ENCODE measurements at regions not wholly inside any gene's neighbourhood (a gene's known extent, or its start where the extent isn't known, plus 50 kb on each side); places are given as distances from the start of the nearest gene placed in this dataset.
A peak's percentile ranks its signal among the peaks of the same experiment; 100 is the strongest.

DNA sequence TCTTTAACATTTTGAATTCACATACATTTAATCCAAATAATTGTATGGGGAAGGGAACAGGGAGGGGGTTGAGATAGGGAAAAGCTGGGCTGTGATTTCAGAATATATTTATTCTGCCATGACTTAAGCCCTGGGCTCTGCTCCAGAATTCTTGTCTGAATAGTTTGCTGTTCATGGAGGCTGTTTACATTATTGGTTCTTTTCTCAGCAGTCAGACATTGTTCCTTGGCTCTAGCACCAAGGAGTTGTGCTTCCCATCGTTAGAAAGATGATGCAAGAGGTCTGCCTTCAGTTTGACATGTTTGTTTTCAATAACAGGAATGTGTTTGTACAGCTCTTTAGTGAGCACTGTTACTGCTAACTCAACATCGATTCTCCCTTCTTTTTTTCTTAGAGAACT lies 198.8 kb upstream of the CDYL start:
- H3K4me1 ChIP-seq (ENCODE audit: control insufficient read depth, extremely low read depth, insufficient read depth, low read length) = peaks cover 15% of the 10 kb centered on the region
- FAIRE-seq (no peak), DNase-seq (ENCODE audit: low read depth, low spot score) (peak; percentile 67)
- H3K4me3 ChIP-seq (replicated peaks in 1 of 3; ENCODE audit: insufficient read depth in 1 of 3, low read depth in 1 of 3, low read length in 3 of 3) = no peak overlapping the region
- H3K27ac ChIP-seq (ENCODE audit: insufficient read depth, low read depth, low read length) = no peak overlapping the region
- H3K9ac ChIP-seq (replicated peaks; ENCODE audit: extremely low read depth, insufficient read depth, low read length) = no peak overlapping the region
- H4K20me1 ChIP-seq (replicated peaks; ENCODE audit: control insufficient read depth, extremely low read depth, insufficient read depth, low read length) = no peaks in the 10 kb centered on the region
- no peak overlapping the region for H2AFZ ChIP-seq (ENCODE audit: low read depth, low read length)
- TF ChIP-seq FOS (IDR thresholded peaks at IDR 0.05; ENCODE audit: borderline replicate concordance, insufficient read depth, low read length) = no peak
- TF ChIP-seq GATA2 (IDR thresholded peaks at IDR 0.05; ENCODE audit: insufficient read depth, insufficient read length, low read depth, low read length) = no peak
- TF ChIP-seq, protein P1, sequence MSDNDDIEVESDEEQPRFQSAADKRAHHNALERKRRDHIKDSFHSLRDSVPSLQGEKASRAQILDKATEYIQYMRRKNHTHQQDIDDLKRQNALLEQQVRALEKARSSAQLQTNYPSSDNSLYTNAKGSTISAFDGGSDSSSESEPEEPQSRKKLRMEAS (IDR thresholded peaks at IDR 0.05; ENCODE audit: insufficient read depth, insufficient read length) = no peak
- TF ChIP-seq JUN (IDR thresholded peaks at IDR 0.05; ENCODE audit: borderline replicate concordance, insufficient read depth, insufficient read length, low read depth) = no peak
- TF ChIP-seq EZH2 (IDR thresholded peaks at IDR 0.05; ENCODE audit: borderline replicate concordance, low read depth, low read length, severe bottlenecking) = no peak
- TF ChIP-seq POLR2AphosphoS5 (IDR thresholded peaks at IDR 0.05; ENCODE audit: insufficient read depth, low read depth, low read length) = no peak
- TF ChIP-seq, protein P2, sequence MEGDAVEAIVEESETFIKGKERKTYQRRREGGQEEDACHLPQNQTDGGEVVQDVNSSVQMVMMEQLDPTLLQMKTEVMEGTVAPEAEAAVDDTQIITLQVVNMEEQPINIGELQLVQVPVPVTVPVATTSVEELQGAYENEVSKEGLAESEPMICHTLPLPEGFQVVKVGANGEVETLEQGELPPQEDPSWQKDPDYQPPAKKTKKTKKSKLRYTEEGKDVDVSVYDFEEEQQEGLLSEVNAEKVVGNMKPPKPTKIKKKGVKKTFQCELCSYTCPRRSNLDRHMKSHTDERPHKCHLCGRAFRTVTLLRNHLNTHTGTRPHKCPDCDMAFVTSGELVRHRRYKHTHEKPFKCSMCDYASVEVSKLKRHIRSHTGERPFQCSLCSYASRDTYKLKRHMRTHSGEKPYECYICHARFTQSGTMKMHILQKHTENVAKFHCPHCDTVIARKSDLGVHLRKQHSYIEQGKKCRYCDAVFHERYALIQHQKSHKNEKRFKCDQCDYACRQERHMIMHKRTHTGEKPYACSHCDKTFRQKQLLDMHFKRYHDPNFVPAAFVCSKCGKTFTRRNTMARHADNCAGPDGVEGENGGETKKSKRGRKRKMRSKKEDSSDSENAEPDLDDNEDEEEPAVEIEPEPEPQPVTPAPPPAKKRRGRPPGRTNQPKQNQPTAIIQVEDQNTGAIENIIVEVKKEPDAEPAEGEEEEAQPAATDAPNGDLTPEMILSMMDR (IDR thresholded peaks at IDR 0.05; ENCODE audit: extremely low read depth in 1 of 2, insufficient read depth in 1 of 2, low read depth in 1 of 2, low read length in 2 of 2) = no peak
- no peak for TF ChIP-seq MYC (IDR thresholded peaks at IDR 0.05; ENCODE audit: low read depth, low read length)
- TF ChIP-seq POLR2A (IDR thresholded peaks at IDR 0.05; ENCODE audit: low read depth, low read length) = no peak
- no peaks in the 10 kb centered on the region for H3K9me1 ChIP-seq (replicated peaks; ENCODE audit: control insufficient read depth, extremely low read depth, insufficient read depth, low read length)
- no peaks in the 10 kb centered on the region for H3K79me2 ChIP-seq (ENCODE audit: control insufficient read depth, insufficient read depth, low read length)
- H3K27me3 ChIP-seq (ENCODE audit: control insufficient read depth in 2 of 2, insufficient read depth in 2 of 2, low read length in 2 of 2) = no peaks in the 10 kb centered on the region
- intact Hi-C loops (cut with micrococcal nuclease) = no loop called here
- no peaks in the 10 kb centered on the region for H3K9me3 ChIP-seq (replicated peaks; ENCODE audit: control insufficient read depth, insufficient read depth, low read length)
- H3K36me3 ChIP-seq (ENCODE audit: control insufficient read depth in 2 of 2, extremely low read depth in 1 of 2, insufficient read depth in 2 of 2, low read length in 2 of 2) = no peaks in the 10 kb centered on the region
- ChIA-PET CTCF (interaction anchor here (0.7 kb wide), 1 partner anchor 442 kb away, joined by 3 read pairs; the partner anchor contains the start of gene ECI2), POLR2A (no interaction called here)
- H3K4me2 ChIP-seq (ENCODE audit: insufficient read depth, low read length) = no peak overlapping the region
- dilution Hi-C loops (cut with MboI; ENCODE audit: extremely low pct_ligation_motif_present, low sequenced_read_pairs) = no loop called here
- no TSS peak for BruUV-seq (replicated peaks)
